T47D (cell line): ENCODE measurements at regions not wholly inside any gene's neighbourhood (a gene's known extent, or its start where the extent isn't known, plus 50 kb on each side); places are given as distances from the start of the nearest gene placed in this dataset.
A peak's percentile ranks its signal among the peaks of the same experiment; 100 is the strongest.

ENCODE experiments used
- DNase-seq, 2 experiments: peaks; one replicate each; pipeline versions ENCODE4 v3.0.0 to v3.0.0-alpha.2; 2011 to 2012; ENCODE audit warnings: low read depth in 1 of 2, low spot score in 1 of 2
- JUND ChIP-seq: IDR thresholded peaks from 2 replicates; pipeline ENCODE4 v1.6.1; 2012; ENCODE audit warnings: low read depth
- in situ Hi-C: cut with HindIII; loops from 2 replicates; pipeline ENCODE4 v1.10.0; 2016; ENCODE audit warnings: low sequenced_read_pairs, low pct_unique_long_range_greater_than_20kb

- no peak for TF ChIP-seq JUND
- no peak for DNase-seq
- in situ Hi-C loops, result no loop called here
These were observed 100.2 kb upstream of the GPR26 start for GRCh38 chr10:123565691-123566660.

GRCh38 chr10:123567984-123568739 is 98.0 kb upstream of the GPR26 start:
- no peak for DNase-seq
- no peak for TF ChIP-seq JUND
- in situ Hi-C loops, result no loop called here

- DNase-seq, result no peak
- in situ Hi-C loops, result no loop called here
- TF ChIP-seq JUND, result no peak
These were observed 97.4 kb upstream of the GPR26 start for GRCh38 chr10:123568751-123569150.

GRCh38 chr10:123569436-123570035 is 96.6 kb upstream of the GPR26 start:
- no peak for TF ChIP-seq JUND

GRCh38 chr10:123570051-123570897 is 95.9 kb upstream of the GPR26 start:
- DNase-seq, result no peak
- TF ChIP-seq JUND, result no peak
- in situ Hi-C loops, result no loop called here

More at GRCh38 chr10:123569436-123570035, 96.6 kb upstream of the GPR26 start:
- DNase-seq, result no peak
- in situ Hi-C loops, result no loop called here

GRCh38 chr10:123570898-123571515 is 95.1 kb upstream of the GPR26 start:
- in situ Hi-C loops, result no loop called here
- TF ChIP-seq JUND, result no peak
- DNase-seq, result no peak

GRCh38 chr10:123571978-123572377 is 94.2 kb upstream of the GPR26 start:
- no peak for DNase-seq
- no peak for TF ChIP-seq JUND
- in situ Hi-C loops, result no loop called here

GRCh38 chr10:123573236-123574108 is 92.7 kb upstream of the GPR26 start:
- no peak for TF ChIP-seq JUND
- in situ Hi-C loops, result no loop called here
- DNase-seq, result peak; percentile 34 to 81

- no peak for TF ChIP-seq JUND
- in situ Hi-C loops, result no loop called here
- DNase-seq, result no peak
These were observed 92.0 kb upstream of the GPR26 start for GRCh38 chr10:123574109-123574698.

GRCh38 chr10:123575105-123575504 is 91.0 kb upstream of the GPR26 start:
- TF ChIP-seq JUND, result no peak
- in situ Hi-C loops, result no loop called here
- no peak for DNase-seq
